ENCODE measurements at regions not wholly inside any gene's neighbourhood (a gene's known extent, or its start where the extent isn't known, plus 50 kb on each side); places are given as distances from the start of the nearest gene placed in this dataset.
"Not testable (repeated sequence)": the region's sequence is repeated elsewhere in the genome, so short reads cannot be mapped to it uniquely, and the experiment has no call there.

DNA sequence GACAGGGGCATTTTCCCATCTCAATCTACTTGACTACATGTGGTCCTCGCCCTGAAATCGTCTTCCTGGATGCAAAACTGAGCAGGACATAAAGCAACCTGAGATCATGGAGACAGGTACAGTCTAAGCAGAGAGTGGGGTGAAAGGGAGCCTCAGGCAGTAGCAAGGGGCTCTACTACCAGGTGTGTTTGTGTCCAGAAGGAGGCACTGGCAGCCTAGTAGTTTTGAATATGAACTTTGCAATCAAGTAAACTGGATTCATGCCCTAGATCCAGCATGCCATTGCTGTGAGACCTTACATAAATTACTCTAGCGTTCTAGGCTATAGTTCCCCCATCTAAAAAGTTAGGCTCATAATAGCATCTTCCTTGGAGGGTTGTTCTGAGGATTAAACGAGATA lies 147.4 kb downstream of the TXNL1 start:
- TF ChIP-seq GLIS3 (CRISPR knock-in tag; IDR thresholded peaks at IDR 0.05), result no peak
- TF ChIP-seq ZNF70 (CRISPR knock-in tag; IDR thresholded peaks at IDR 0.05), result no peak
- no peak for TF ChIP-seq ESRRG (CRISPR knock-in tag; IDR thresholded peaks at IDR 0.05)
- no peak for TF ChIP-seq TCF4 (CRISPR knock-in tag; IDR thresholded peaks at IDR 0.05; ENCODE audit: borderline replicate concordance)
- ATAC-seq, result no peak

DNA sequence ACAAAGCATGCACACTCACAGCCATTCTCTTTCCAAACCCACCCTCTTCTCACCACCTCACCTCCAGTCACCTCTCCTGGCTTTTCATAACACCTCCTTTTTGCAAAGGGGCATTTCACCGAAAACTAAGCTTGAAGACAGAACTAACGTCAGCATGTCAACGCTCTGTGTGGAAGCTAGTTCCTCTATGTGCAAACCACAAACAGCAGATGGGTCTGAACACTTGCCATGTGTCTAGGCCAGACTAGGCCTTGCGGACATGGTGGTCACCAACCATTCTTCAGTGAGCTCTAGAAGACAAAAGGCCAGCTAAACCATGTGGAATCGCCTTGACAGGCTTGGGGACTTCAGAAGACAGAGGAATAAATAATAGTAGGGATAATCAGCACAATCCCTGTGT lies 148.5 kb downstream of the TXNL1 start:
- TF ChIP-seq CSDC2 (CRISPR knock-in tag; IDR thresholded peaks at IDR 0.05) (no peak), ZFP3 (CRISPR knock-in tag; IDR thresholded peaks at IDR 0.05) (no peak), ISL1 (CRISPR knock-in tag; IDR thresholded peaks at IDR 0.05) (no peak), ARNTL (CRISPR knock-in tag; IDR thresholded peaks at IDR 0.05; ENCODE audit: borderline replicate concordance, low read depth) (no peak), PPARA (CRISPR knock-in tag; IDR thresholded peaks at IDR 0.05; ENCODE audit: borderline replicate concordance) (no peak), ZC3H10 (CRISPR knock-in tag; IDR thresholded peaks at IDR 0.05) (no peak), TCF4 (CRISPR knock-in tag; IDR thresholded peaks at IDR 0.05; ENCODE audit: borderline replicate concordance) (no peak), ZNF70 (CRISPR knock-in tag; IDR thresholded peaks at IDR 0.05) (no peak)
- TF ChIP-seq, protein P1, sequence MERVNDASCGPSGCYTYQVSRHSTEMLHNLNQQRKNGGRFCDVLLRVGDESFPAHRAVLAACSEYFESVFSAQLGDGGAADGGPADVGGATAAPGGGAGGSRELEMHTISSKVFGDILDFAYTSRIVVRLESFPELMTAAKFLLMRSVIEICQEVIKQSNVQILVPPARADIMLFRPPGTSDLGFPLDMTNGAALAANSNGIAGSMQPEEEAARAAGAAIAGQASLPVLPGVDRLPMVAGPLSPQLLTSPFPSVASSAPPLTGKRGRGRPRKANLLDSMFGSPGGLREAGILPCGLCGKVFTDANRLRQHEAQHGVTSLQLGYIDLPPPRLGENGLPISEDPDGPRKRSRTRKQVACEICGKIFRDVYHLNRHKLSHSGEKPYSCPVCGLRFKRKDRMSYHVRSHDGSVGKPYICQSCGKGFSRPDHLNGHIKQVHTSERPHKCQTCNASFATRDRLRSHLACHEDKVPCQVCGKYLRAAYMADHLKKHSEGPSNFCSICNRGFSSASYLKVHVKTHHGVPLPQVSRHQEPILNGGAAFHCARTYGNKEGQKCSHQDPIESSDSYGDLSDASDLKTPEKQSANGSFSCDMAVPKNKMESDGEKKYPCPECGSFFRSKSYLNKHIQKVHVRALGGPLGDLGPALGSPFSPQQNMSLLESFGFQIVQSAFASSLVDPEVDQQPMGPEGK (CRISPR knock-in tag; IDR thresholded peaks at IDR 0.05; ENCODE audit: borderline replicate concordance), result no peak
- no peak for ATAC-seq

DNA sequence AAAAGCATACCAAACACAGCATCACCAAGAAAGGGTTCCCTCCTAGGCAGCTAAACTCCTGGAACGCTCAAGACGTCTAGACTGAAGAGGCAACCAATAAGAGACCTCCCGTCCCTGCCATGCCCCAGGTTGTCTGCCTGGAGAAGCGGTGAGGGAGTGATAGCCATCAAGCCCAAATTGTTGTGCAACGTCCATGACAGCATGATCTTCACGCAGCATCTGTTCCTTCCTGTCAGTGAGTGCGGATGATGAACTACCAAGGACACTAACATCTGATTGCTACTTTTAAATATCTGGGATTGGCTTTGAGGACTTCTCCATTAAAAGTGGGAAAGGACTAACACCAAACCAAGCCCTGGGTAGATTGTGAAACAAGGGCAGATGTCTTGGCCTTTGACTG lies 149.7 kb downstream of the TXNL1 start:
- ATAC-seq, result no peak
- TF ChIP-seq OSR1 (CRISPR knock-in tag; IDR thresholded peaks at IDR 0.05) (no peak), GLIS3 (CRISPR knock-in tag; IDR thresholded peaks at IDR 0.05) (no peak), ZNF70 (CRISPR knock-in tag; IDR thresholded peaks at IDR 0.05) (no peak), RARB (CRISPR knock-in tag; IDR thresholded peaks at IDR 0.05) (no peak), BACH2 (CRISPR knock-in tag; IDR thresholded peaks at IDR 0.05; ENCODE audit: borderline replicate concordance) (no peak)
- TF ChIP-seq, protein P2, sequence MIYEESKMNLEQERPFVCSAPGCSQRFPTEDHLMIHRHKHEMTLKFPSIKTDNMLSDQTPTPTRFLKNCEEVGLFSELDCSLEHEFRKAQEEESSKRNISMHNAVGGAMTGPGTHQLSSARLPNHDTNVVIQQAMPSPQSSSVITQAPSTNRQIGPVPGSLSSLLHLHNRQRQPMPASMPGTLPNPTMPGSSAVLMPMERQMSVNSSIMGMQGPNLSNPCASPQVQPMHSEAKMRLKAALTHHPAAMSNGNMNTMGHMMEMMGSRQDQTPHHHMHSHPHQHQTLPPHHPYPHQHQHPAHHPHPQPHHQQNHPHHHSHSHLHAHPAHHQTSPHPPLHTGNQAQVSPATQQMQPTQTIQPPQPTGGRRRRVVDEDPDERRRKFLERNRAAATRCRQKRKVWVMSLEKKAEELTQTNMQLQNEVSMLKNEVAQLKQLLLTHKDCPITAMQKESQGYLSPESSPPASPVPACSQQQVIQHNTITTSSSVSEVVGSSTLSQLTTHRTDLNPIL (CRISPR knock-in tag; IDR thresholded peaks at IDR 0.05; ENCODE audit: low read depth), result no peak

DNA sequence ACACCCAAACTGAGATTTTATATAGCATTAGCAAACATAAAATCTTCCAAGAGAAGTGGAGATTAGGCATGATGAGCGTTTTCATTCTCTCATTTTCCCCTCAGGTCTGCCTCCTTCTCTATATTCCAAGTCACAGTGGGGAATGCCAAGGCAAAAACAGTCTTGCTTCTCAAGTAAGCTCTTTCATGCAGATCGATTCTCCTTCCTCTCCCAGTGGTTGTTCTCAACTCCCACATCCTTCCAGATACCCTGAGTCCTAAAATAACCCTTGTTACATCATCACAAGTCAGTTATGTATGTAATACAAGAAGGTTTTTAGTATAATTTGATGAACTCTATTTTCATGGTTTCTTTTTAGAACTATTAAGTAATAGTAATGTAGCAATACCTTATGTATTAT lies 150.6 kb downstream of the TXNL1 start:
- ATAC-seq, result no peak
- TF ChIP-seq TCF4 (CRISPR knock-in tag; IDR thresholded peaks at IDR 0.05; ENCODE audit: borderline replicate concordance) (no peak), ZC3H10 (CRISPR knock-in tag; IDR thresholded peaks at IDR 0.05) (no peak), ZFP30 (CRISPR knock-in tag; IDR thresholded peaks at IDR 0.05) (no peak), OSR1 (CRISPR knock-in tag; IDR thresholded peaks at IDR 0.05) (no peak), ZNF70 (CRISPR knock-in tag; IDR thresholded peaks at IDR 0.05) (no peak)
- TF ChIP-seq, protein P2 (CRISPR knock-in tag; IDR thresholded peaks at IDR 0.05; ENCODE audit: low read depth), result no peak
- TF ChIP-seq, protein P3, sequence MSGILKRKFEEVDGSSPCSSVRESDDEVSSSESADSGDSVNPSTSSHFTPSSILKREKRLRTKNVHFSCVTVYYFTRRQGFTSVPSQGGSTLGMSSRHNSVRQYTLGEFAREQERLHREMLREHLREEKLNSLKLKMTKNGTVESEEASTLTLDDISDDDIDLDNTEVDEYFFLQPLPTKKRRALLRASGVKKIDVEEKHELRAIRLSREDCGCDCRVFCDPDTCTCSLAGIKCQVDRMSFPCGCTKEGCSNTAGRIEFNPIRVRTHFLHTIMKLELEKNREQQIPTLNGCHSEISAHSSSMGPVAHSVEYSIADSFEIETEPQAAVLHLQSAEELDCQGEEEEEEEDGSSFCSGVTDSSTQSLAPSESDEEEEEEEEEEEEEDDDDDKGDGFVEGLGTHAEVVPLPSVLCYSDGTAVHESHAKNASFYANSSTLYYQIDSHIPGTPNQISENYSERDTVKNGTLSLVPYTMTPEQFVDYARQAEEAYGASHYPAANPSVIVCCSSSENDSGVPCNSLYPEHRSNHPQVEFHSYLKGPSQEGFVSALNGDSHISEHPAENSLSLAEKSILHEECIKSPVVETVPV (CRISPR knock-in tag; IDR thresholded peaks at IDR 0.05), result no peak

DNA sequence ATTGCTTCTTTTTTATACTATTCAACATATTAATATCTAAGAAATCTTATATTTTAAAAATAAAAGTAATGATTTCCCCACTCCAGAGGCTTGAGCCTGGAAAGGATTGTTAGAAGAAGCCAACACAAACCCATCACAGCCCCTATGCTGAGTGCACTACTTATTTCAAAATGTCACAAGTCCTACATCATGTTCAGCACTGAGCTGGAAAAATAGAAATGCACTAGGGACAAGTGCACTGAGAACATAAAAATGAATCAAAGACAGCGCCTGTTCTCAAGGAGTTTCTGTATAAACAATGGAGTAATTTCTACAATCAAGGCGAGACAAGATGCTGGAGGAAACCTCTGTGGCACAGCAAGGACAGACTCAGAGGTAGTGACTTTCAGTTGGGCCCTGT lies 155.0 kb downstream of the TXNL1 start:
- no peak for ATAC-seq
- TF ChIP-seq ZNF8 (CRISPR knock-in tag; IDR thresholded peaks at IDR 0.05) (no peak), ZNF70 (CRISPR knock-in tag; IDR thresholded peaks at IDR 0.05) (no peak), SNAI2 (CRISPR knock-in tag; IDR thresholded peaks at IDR 0.05) (no peak), GLIS3 (CRISPR knock-in tag; IDR thresholded peaks at IDR 0.05) (no peak), ARNTL (CRISPR knock-in tag; IDR thresholded peaks at IDR 0.05; ENCODE audit: borderline replicate concordance, low read depth) (no peak), ZFP30 (CRISPR knock-in tag; IDR thresholded peaks at IDR 0.05) (no peak), TCF4 (CRISPR knock-in tag; IDR thresholded peaks at IDR 0.05; ENCODE audit: borderline replicate concordance) (no peak), PPARA (CRISPR knock-in tag; IDR thresholded peaks at IDR 0.05; ENCODE audit: borderline replicate concordance) (no peak)
- TF ChIP-seq, protein P4, sequence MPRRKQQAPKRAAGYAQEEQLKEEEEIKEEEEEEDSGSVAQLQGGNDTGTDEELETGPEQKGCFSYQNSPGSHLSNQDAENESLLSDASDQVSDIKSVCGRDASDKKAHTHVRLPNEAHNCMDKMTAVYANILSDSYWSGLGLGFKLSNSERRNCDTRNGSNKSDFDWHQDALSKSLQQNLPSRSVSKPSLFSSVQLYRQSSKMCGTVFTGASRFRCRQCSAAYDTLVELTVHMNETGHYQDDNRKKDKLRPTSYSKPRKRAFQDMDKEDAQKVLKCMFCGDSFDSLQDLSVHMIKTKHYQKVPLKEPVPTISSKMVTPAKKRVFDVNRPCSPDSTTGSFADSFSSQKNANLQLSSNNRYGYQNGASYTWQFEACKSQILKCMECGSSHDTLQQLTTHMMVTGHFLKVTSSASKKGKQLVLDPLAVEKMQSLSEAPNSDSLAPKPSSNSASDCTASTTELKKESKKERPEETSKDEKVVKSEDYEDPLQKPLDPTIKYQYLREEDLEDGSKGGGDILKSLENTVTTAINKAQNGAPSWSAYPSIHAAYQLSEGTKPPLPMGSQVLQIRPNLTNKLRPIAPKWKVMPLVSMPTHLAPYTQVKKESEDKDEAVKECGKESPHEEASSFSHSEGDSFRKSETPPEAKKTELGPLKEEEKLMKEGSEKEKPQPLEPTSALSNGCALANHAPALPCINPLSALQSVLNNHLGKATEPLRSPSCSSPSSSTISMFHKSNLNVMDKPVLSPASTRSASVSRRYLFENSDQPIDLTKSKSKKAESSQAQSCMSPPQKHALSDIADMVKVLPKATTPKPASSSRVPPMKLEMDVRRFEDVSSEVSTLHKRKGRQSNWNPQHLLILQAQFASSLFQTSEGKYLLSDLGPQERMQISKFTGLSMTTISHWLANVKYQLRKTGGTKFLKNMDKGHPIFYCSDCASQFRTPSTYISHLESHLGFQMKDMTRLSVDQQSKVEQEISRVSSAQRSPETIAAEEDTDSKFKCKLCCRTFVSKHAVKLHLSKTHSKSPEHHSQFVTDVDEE (CRISPR knock-in tag; IDR thresholded peaks at IDR 0.05), result no peak
- TF ChIP-seq, protein P2 (CRISPR knock-in tag; IDR thresholded peaks at IDR 0.05; ENCODE audit: low read depth), result no peak
- TF ChIP-seq, protein P5, sequence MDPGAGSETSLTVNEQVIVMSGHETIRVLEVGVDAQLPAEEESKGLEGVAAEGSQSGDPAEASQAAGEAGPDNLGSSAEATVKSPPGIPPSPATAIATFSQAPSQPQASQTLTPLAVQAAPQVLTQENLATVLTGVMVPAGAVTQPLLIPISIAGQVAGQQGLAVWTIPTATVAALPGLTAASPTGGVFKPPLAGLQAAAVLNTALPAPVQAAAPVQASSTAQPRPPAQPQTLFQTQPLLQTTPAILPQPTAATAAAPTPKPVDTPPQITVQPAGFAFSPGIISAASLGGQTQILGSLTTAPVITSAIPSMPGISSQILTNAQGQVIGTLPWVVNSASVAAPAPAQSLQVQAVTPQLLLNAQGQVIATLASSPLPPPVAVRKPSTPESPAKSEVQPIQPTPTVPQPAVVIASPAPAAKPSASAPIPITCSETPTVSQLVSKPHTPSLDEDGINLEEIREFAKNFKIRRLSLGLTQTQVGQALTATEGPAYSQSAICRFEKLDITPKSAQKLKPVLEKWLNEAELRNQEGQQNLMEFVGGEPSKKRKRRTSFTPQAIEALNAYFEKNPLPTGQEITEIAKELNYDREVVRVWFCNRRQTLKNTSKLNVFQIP (CRISPR knock-in tag; IDR thresholded peaks at IDR 0.05; ENCODE audit: borderline replicate concordance, low read depth), result no peak

DNA sequence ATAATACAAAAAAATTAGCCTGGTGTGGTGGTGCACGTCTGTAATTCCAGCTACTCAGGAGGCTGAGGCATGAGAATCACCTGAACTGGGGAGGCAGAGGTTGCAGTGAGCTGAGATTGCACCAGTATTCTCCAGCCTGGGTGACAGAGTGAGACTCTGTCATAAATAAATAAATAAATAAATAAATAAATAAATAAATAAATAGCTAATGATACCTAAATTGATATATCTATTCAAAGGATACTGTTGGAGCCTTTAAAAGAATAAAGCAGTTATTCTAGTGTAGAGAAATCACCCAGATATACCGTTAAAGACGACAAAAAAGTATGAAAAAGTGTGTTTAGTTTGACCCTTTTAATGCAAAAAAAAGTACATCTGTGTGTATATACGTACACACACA lies 155.6 kb downstream of the TXNL1 start:
- ATAC-seq, result not testable (repeated sequence)

Data from SK-N-SH treated with all-trans-retinoic acid at 6 μM for 48 hours (cell line).